Transverse colon (tissue), 4 donors: ENCODE measurements at regions not wholly inside any gene's neighbourhood (a gene's known extent, or its start where the extent isn't known, plus 50 kb on each side); places are given as distances from the start of the nearest gene placed in this dataset.

Experiments used
- DNase-seq: peaks from one replicate; pipeline ENCODE4 v3.0.0-alpha.2; 2019
- H3K27ac ChIP-seq, 4 donors: fragments of 200-600 bp; sonication (generic); 2 replicates each; pipeline ENCODE4 v1.5.1; 2016 to 2018; ENCODE audit warnings: inconsistent platforms in 4 of 4
- H3K27me3 ChIP-seq: fragments of 200-600 bp; sonication (generic); 2 replicates; pipeline ENCODE4 v1.5.1; 2017; ENCODE audit warnings: inconsistent platforms
- H3K36me3 ChIP-seq, 4 donors: fragments of 200-600 bp; sonication (generic); 2 replicates each; pipeline ENCODE4 v1.5.1; 2017 to 2019; ENCODE audit warnings: inconsistent platforms in 4 of 4
- H3K4me1 ChIP-seq, 4 donors: fragments of 200-600 bp; sonication (generic); 2 replicates each; pipeline ENCODE4 v1.5.1; 2017 to 2020; ENCODE audit warnings: inconsistent platforms in 4 of 4
- H3K4me3 ChIP-seq, 4 donors: fragments of 200-600 bp; sonication (generic); 1 replicate in 1 of 4; 2 replicates in 3 of 4; pipeline versions ENCODE4 v1.5.1 to v1.6.1; 2017 to 2019; ENCODE audit warnings: inconsistent platforms in 4 of 4
- H3K9me3 ChIP-seq, 2 donors: fragments of 200-600 bp; sonication (generic); 2 replicates each; pipeline ENCODE4 v1.5.1; 2017 to 2019; ENCODE audit warnings: inconsistent platforms in 2 of 2
- EP300 ChIP-seq: sonication (generic); formaldehyde crosslinking; IDR thresholded peaks from one replicate; pipeline ENCODE4 v1.6.1; 2017; ENCODE audit warnings: antibody characterized with exemption, low read depth
- POLR2A ChIP-seq: fragments of 450-650 bp; IDR thresholded peaks from one replicate; pipeline ENCODE4 v1.6.1; 2016; ENCODE audit warnings: antibody characterized with exemption, mild to moderate bottlenecking, moderate library complexity
- POLR2AphosphoS5 ChIP-seq, 3 donors: sonication (generic); formaldehyde crosslinking; IDR thresholded peaks; one replicate each; pipeline ENCODE4 v1.6.1; 2016; ENCODE audit warnings: antibody characterized with exemption in 3 of 3
- WGBS, 2 donors: methylation state at CpG; one replicate each; pipeline ENCODE4 v1.1.5; 2018; ENCODE audit warnings: low coverage in 1 of 2; 5-methylcytosine and 5-hydroxymethylcytosine counted together
- in situ Hi-C, 4 donors: fragments of 200-750 bp; cut with MboI; loops; one replicate each; pipeline versions ENCODE4 v1.15.0 to v1.15.1; 2017; ENCODE audit warnings: low sequenced_read_pairs in 3 of 4, low pct_ligation_motif_present in 1 of 4, low pct_unique_long_range_greater_than_20kb in 1 of 4
- intact Hi-C: fragments of 100-400 bp; cut with DNase I; formaldehyde crosslinking; loops from one replicate; pipeline ENCODE4 v1.15.1; 2023; ENCODE audit warnings: low total_unique reads
- TF ChIP-seq, protein P1 (sequence below), 5 experiments: fragments of 200-600 bp in 3 of 5; fragments of 450-650 bp in 2 of 5; sonication (generic) in 3 of 5; IDR thresholded peaks; 1 replicate in 2 of 5; 2 replicates in 3 of 5; pipeline ENCODE4 v1.5.1; 2016 to 2017; ENCODE audit warnings: antibody characterized with exemption in 5 of 5, inconsistent platforms in 3 of 5, mild to moderate bottlenecking in 2 of 5, moderate library complexity in 1 of 5

- Histone ChIP-seq H3K4me1 (no peaks in the 10 kb centered on the region), H3K36me3 (no peaks in the 10 kb centered on the region), H3K9me3 (no peaks in the 10 kb centered on the region), H3K27me3 (peaks cover 36% of the 10 kb centered on the region), H3K27ac (no peak overlapping the region), H3K4me3 (no peak overlapping the region)
- intact Hi-C loops (no loop called here), in situ Hi-C loops (no loop called here)
- TF ChIP-seq POLR2A: no peak
- TF ChIP-seq, protein P1, sequence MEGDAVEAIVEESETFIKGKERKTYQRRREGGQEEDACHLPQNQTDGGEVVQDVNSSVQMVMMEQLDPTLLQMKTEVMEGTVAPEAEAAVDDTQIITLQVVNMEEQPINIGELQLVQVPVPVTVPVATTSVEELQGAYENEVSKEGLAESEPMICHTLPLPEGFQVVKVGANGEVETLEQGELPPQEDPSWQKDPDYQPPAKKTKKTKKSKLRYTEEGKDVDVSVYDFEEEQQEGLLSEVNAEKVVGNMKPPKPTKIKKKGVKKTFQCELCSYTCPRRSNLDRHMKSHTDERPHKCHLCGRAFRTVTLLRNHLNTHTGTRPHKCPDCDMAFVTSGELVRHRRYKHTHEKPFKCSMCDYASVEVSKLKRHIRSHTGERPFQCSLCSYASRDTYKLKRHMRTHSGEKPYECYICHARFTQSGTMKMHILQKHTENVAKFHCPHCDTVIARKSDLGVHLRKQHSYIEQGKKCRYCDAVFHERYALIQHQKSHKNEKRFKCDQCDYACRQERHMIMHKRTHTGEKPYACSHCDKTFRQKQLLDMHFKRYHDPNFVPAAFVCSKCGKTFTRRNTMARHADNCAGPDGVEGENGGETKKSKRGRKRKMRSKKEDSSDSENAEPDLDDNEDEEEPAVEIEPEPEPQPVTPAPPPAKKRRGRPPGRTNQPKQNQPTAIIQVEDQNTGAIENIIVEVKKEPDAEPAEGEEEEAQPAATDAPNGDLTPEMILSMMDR (IDR thresholded peaks at IDR 0.05): no peak
- TF ChIP-seq EP300: no peak
- TF ChIP-seq POLR2AphosphoS5 (IDR thresholded peaks at IDR 0.05): no peak
- 72 to 78% methylated on average over 3 of the region's 3 CpGs for WGBS, 2 donors
- no peak for DNase-seq
Observed at GRCh38 chr22:26957176-26957575, 299.8 kb downstream of the MIAT start.

- no peak overlapping the region for H3K27ac ChIP-seq
- no peak for TF ChIP-seq POLR2AphosphoS5 (IDR thresholded peaks at IDR 0.05)
- no peak for TF ChIP-seq EP300
- no peak for TF ChIP-seq POLR2A
- TF ChIP-seq, protein P1 (IDR thresholded peaks at IDR 0.05): no peak
- no peaks in the 10 kb centered on the region for H3K9me3 ChIP-seq
- H3K4me3 ChIP-seq: no peak overlapping the region
- no peak for DNase-seq
- no peaks in the 10 kb centered on the region for H3K36me3 ChIP-seq
- in situ Hi-C loops (no loop called here), intact Hi-C loops (no loop called here)
- peaks cover 29% of the 10 kb centered on the region for H3K27me3 ChIP-seq
- 71 to 97% methylated on average over 5 to 6 of the region's 6 CpGs for WGBS, 2 donors
- H3K4me1 ChIP-seq: no peaks in the 10 kb centered on the region
Observed at GRCh38 chr22:26957897-26958296, 300.5 kb downstream of the MIAT start.

DNA sequence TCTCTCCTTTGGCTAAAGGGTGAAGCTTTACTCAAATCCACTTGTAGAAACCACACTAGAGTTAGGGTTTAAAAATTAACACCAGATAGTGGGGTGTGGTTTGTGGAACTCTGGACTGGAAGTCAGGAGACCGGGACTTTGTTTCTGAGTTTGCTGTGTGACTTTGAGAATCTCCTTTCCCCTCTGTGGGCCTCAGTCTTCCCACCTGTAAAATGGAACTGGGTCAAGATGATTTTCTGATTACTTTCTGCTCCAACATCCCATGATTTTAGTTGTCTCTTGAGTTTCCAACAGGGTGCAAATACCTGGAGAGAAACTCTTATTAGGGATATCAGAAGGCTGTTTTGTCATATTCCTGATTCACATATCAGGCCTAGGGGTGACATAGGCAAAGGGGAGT, 301.0 kb downstream of the MIAT start:
- no peaks in the 10 kb centered on the region for H3K36me3 ChIP-seq
- H3K4me1 ChIP-seq: no peaks in the 10 kb centered on the region
- H3K27me3 ChIP-seq: peaks cover 24% of the 10 kb centered on the region
- no peak for DNase-seq
- no peak for TF ChIP-seq POLR2AphosphoS5 (IDR thresholded peaks at IDR 0.05)
- no peak for TF ChIP-seq POLR2A
- TF ChIP-seq EP300: no peak
- TF ChIP-seq, protein P1 (IDR thresholded peaks at IDR 0.05): no peak
- in situ Hi-C loops: no loop called here
- H3K27ac ChIP-seq: no peak overlapping the region
- H3K9me3 ChIP-seq: no peaks in the 10 kb centered on the region
- H3K4me3 ChIP-seq: no peak overlapping the region
- WGBS, 2 donors: 52 to 56% methylated on average over 1 of the region's 1 CpG
- intact Hi-C loops: no loop called here

- Histone ChIP-seq H3K9me3 (no peaks in the 10 kb centered on the region), H3K36me3 (no peaks in the 10 kb centered on the region), H3K4me3 (no peak overlapping the region), H3K27ac (no peak overlapping the region), H3K27me3 (no peaks in the 10 kb centered on the region), H3K4me1 (no peaks in the 10 kb centered on the region)
- WGBS, 2 donors: 44 to 90% methylated on average over 1 of the region's 1 CpG
- intact Hi-C loops: no loop called here
- no peak for TF ChIP-seq POLR2AphosphoS5 (IDR thresholded peaks at IDR 0.05)
- TF ChIP-seq, protein P1 (IDR thresholded peaks at IDR 0.05): no peak
- TF ChIP-seq POLR2A: no peak
- no peak for TF ChIP-seq EP300
- DNase-seq: no peak
- in situ Hi-C loops: no loop called here
Observed at GRCh38 chr22:26964642-26965041, 307.3 kb downstream of the MIAT start.
